Colonic mucosa (tissue), 4 donors: ENCODE measurements at regions not wholly inside any gene's neighbourhood (a gene's known extent, or its start where the extent isn't known, plus 50 kb on each side); places are given as distances from the start of the nearest gene placed in this dataset.

Experiments
- DNase-seq: peaks from one replicate; pipeline ENCODE4 v3.0.0-alpha.2; 2020
- H3K27ac ChIP-seq: fragments of 200-600 bp; one replicate; pipeline ENCODE4 v1.8.0; 2021
- H3K27me3 ChIP-seq: fragments of 200-600 bp; one replicate; pipeline ENCODE4 v1.8.0; 2021
- H3K36me3 ChIP-seq: fragments of 200-600 bp; one replicate; pipeline ENCODE4 v1.8.0; 2021
- H3K4me1 ChIP-seq: fragments of 200-600 bp; one replicate; pipeline ENCODE4 v1.8.0; 2021; ENCODE audit warnings: mild to moderate bottlenecking
- H3K4me3 ChIP-seq: fragments of 200-600 bp; one replicate; pipeline ENCODE4 v1.8.0; 2021
- H3K9ac ChIP-seq, 2 donors: one replicate each; pipeline ENCODE4 v1.7.0; 2013; ENCODE audit warnings: control low read depth in 2 of 2, low read depth in 2 of 2, low read length in 2 of 2
- H3K9me3 ChIP-seq: fragments of 200-600 bp; one replicate; pipeline ENCODE4 v1.8.0; 2021
- intact Hi-C: fragments of 100-400 bp; cut with DNase I; formaldehyde crosslinking; loops from one replicate; pipeline ENCODE4 v1.14.1; 2022
- TF ChIP-seq, protein P1 (sequence below): fragments of 200-600 bp; IDR thresholded peaks from one replicate; pipeline ENCODE4 v1.8.0; 2022; ENCODE audit warnings: antibody characterized with exemption, mild to moderate bottlenecking
- donor health status: healthy.
- donor health status: DM: no; HTN: no; CAD: no.
- donor health status: DM: no; HTN: no; CAD: no.

GRCh38 chr17:65332779-65333178 is 195.6 kb downstream of the RGS9 start:
- TF ChIP-seq, protein P1, sequence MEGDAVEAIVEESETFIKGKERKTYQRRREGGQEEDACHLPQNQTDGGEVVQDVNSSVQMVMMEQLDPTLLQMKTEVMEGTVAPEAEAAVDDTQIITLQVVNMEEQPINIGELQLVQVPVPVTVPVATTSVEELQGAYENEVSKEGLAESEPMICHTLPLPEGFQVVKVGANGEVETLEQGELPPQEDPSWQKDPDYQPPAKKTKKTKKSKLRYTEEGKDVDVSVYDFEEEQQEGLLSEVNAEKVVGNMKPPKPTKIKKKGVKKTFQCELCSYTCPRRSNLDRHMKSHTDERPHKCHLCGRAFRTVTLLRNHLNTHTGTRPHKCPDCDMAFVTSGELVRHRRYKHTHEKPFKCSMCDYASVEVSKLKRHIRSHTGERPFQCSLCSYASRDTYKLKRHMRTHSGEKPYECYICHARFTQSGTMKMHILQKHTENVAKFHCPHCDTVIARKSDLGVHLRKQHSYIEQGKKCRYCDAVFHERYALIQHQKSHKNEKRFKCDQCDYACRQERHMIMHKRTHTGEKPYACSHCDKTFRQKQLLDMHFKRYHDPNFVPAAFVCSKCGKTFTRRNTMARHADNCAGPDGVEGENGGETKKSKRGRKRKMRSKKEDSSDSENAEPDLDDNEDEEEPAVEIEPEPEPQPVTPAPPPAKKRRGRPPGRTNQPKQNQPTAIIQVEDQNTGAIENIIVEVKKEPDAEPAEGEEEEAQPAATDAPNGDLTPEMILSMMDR: no peak
- Histone ChIP-seq H3K4me3 (no peak overlapping the region), H3K9ac (no peak overlapping the region), H3K27me3 (no peaks in the 10 kb centered on the region), H3K27ac (no peak overlapping the region), H3K36me3 (no peaks in the 10 kb centered on the region), H3K9me3 (no peaks in the 10 kb centered on the region), H3K4me1 (no peaks in the 10 kb centered on the region)
- no peak for DNase-seq
- intact Hi-C loops: no loop called here

GRCh38 chr17:65332375-65332774 is 195.2 kb downstream of the RGS9 start:
- Histone ChIP-seq H3K9me3 (no peaks in the 10 kb centered on the region), H3K27ac (no peak overlapping the region), H3K4me3 (no peak overlapping the region), H3K36me3 (no peaks in the 10 kb centered on the region), H3K9ac (no peak overlapping the region), H3K4me1 (no peaks in the 10 kb centered on the region), H3K27me3 (no peaks in the 10 kb centered on the region)
- TF ChIP-seq, protein P1: no peak
- intact Hi-C loops: no loop called here
- no peak for DNase-seq

- H3K4me1 ChIP-seq: no peaks in the 10 kb centered on the region
- H3K9me3 ChIP-seq: no peaks in the 10 kb centered on the region
- H3K27me3 ChIP-seq: no peaks in the 10 kb centered on the region
- intact Hi-C loops: no loop called here
- no peak overlapping the region for H3K9ac ChIP-seq
- H3K4me3 ChIP-seq: no peak overlapping the region
- H3K36me3 ChIP-seq: no peaks in the 10 kb centered on the region
- TF ChIP-seq, protein P1: no peak
- DNase-seq: peak; percentile 65
- no peak overlapping the region for H3K27ac ChIP-seq
These were observed 191.4 kb downstream of the RGS9 start for GRCh38 chr17:65328567-65328966.

GRCh38 chr17:65324611-65325342 is 187.6 kb downstream of the RGS9 start:
- DNase-seq: no peak
- Histone ChIP-seq H3K4me1 (no peaks in the 10 kb centered on the region), H3K36me3 (no peaks in the 10 kb centered on the region), H3K27me3 (no peaks in the 10 kb centered on the region), H3K4me3 (no peak overlapping the region), H3K27ac (no peak overlapping the region), H3K9me3 (no peaks in the 10 kb centered on the region), H3K9ac (no peak overlapping the region)
- intact Hi-C loops: no loop called here
- TF ChIP-seq, protein P1: no peak

DNA sequence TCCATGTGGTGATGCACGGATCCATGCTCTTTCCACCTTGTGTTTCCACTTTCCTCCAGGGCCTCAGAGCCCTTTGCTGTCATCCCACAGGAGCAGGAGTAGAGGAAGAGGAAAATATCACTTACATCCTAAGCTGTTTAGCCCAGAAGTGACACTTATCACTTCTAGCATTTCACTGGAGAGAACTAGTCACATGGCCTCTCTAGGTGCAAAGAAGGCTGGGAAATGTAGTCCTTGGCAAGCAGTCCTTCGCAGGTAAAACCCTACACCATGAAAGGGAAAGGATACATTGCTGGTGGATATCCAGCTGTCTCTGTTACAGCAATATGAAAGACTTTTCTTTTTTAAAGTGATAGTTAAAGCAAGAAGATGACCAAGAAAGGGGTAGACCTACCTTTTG is 185.9 kb downstream of the RGS9 start:
- H3K9me3 ChIP-seq: no peaks in the 10 kb centered on the region
- no peak for DNase-seq
- TF ChIP-seq, protein P1: no peak
- no peaks in the 10 kb centered on the region for H3K36me3 ChIP-seq
- no peaks in the 10 kb centered on the region for H3K4me1 ChIP-seq
- H3K9ac ChIP-seq: no peak overlapping the region
- H3K4me3 ChIP-seq: no peak overlapping the region
- H3K27me3 ChIP-seq: no peaks in the 10 kb centered on the region
- intact Hi-C loops: no loop called here
- no peak overlapping the region for H3K27ac ChIP-seq
